NCI-H1092 treated with DMSO at 0.1 percent for 48 hours (cell line): ENCODE measurements at regions not wholly inside any gene's neighbourhood (a gene's known extent, or its start where the extent isn't known, plus 50 kb on each side); places are given as distances from the start of the nearest gene placed in this dataset.
"Not testable (repeated sequence)": the region's sequence is repeated elsewhere in the genome, so short reads cannot be mapped to it uniquely, and the experiment has no call there.

Experiments
- DNase-seq: peaks from one replicate; lab custom pipeline; 2025; lab: John Stamatoyannopoulos, UW

DNA sequence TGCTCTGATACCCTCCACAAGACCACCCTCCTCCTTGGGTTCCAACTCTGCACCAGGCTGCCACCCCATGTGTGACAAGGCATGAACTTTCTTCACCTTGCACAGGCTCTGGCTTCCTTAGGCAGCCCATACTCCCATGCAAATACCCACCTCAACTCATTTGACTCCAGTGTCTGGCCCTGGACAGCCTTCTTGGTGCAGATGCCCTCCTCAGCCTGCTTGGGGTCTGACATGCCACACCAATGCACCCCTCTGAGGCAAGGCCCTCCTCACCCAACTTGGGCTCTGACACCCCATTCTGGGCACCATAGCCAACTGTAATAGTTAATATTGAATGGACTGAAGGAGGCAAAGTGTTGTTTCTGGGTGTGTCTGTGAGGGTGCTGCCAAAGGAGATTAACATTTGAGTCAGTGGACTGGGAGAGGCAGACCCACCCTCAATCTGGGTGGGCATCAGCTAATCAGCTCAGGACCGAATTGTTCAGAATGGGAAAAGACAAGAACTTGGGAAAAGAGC, 115.0 kb upstream of the EPB41L4A start:
- no peak for DNase-seq

DNA sequence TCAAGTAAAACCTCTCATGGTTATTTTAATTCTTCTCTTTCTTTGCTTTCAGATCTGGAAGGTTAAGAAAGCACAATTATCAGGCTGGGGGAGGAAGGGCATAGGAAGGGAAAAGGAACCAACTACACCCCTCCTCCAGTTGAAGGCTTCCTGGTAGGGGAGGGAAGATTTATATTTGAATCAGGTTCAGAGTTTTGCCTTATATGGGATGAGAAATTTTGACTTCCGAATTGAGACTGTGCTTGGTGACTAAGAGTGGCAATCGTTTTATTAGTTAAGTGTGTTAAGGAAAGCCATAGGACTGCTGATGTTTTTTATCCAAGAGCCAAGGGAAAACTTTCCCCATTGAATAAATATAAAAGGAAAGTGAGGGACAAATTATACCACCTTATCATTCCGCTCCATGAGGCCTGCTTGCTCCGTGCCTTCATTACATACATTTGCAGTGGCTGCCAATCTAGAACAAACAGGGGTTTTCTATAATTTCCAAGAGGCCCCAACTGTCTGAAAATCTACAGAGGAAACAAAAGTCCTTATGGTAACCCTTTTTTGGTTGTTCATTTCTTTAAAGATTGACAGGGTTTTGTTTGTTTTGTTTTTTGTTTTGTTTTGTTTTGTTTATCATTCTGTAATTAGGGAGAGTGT, 115.7 kb upstream of the EPB41L4A start:
- DNase-seq = no peak

DNA sequence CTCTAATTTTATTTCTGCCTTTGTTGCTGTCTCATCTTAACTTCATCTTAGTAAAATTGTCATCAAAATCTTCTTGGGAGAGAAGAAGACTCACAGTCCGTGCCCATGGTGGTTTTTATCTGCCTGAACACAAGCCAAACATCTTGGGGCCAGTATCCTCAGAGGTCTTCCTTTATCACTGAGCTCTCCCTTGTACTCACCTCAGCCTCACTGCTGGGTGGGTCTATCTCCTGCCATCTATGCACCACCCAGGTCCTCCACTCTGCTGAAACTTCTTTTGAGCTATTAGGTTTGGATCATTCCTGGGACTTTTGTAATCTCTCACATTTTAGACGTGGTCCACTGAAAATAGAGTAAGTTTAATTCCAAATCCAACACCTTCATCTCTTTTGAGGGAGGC, 116.3 kb upstream of the EPB41L4A start:
- no peak for DNase-seq

GRCh38 chr5:112544558-112544957, 125.5 kb upstream of the EPB41L4A start:
- DNase-seq = not testable (repeated sequence)

DNA sequence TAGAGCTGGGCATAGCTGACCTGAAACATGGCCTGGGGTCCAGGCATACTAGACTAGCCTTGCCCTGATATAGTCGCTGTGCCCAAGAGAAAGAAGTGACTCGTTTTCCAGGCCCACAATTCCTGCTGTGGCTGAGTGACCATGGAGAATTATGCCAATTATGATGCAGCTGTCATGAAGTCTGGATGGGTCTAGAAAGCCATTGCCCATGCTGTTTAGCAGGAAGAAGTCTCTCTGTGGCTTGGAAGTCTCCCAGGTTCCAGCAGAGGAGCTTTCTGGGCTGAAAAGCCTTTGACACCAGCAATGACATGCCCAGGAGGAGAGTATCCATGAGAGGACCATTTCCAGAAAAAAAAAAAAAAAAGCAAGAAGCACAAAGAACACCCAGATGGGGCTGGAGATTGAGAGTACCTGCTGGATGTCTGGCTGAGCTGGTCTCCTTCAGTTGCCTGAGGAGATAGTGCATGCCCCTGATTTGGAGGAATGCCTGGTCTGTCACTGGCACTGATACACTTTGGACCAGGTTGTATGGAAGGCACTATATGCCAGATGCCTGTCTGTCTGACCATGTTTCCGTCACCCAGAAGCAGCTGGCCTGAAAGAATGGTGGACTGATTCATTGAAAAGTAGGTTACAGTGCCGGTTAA, 128.0 kb upstream of the EPB41L4A start:
- DNase-seq = no peak

DNA sequence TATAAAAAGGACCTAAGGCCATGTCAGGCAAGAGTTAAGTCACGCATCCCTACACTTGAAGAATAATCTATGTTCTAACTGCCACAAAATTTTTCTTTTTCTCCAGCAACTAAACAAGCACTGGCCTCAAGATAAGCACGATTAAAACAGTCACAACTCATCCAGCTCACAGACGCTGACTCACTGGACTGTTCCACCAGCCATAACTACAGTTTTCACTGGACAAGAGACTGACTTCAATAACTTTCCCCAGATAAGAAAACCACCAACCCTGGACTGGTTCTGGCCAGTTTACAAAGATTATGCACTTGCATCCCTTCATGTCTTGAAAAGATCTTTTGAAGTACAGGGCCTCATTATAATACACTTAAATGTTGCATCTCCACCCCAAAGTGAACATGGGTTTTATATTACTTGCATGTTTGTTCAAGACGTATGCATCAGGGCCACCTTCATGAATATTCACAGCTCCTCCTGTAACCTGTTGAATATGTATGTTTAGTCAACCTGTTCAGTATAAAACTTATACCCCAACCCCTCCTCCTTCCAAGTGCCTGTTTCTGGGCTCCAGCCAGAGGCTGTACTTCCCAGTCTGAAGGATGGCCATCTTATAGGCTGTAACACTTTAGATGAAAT, 129.3 kb upstream of the EPB41L4A start:
- no peak for DNase-seq

GRCh38 chr5:112549127-112549526, 130.1 kb upstream of the EPB41L4A start:
- no peak for DNase-seq

DNA sequence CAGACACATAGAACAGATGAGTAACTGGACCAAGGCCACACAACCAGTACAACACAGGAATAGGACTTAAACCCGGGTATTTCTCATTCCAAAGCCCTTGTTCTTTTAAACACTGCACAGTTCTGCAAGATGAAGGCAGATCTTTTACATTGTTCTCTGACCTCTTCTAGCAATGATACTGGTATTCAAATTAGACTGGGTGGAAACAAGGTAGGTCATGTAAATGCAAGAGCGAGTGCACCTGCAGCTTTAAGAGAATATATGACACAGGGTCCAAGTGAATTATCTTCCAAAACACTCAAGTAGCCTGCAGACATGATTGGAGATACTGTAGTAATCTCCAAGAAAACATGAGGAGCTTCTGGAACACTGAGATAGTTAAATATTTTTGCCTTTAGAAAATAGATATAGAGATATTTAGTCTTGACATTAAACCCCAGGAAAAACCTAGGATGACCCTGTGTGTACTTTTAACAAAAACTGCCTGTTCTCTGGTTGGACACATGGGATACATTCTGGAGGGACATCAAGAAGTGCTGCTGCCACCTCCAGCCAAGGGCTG, 130.6 kb upstream of the EPB41L4A start:
- no peak for DNase-seq

DNA sequence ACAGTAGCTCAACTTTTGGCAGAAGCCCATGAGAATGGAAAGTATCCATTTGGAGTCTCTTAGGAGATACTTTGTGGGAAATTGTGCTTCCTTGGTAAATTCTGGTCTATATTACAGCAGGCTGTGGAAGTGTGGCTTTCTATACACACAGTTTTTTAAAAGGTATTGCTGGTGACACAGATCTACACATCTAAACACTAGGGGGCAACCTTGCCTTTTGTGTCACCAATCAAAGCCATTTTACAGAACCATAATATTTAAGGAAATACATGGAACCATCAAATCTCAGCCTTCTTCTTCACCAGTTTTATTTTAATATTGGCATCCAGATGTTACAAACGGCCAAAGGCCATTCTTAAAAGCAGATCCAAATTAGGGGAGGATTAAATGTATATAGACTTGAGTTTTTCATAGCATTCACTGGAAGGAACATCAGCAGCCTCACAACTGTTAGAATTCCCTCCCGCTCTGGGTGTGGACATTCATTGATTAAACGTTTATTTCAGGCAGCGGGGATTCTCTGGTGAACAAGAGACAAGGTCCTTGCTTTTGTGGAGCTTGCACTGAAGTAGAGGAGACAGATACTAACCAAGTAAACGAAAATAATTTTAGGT, 132.4 kb upstream of the EPB41L4A start:
- peak; percentile 50 for DNase-seq

GRCh38 chr5:112552216-112552615, 133.1 kb upstream of the EPB41L4A start:
- DNase-seq = no peak

DNA sequence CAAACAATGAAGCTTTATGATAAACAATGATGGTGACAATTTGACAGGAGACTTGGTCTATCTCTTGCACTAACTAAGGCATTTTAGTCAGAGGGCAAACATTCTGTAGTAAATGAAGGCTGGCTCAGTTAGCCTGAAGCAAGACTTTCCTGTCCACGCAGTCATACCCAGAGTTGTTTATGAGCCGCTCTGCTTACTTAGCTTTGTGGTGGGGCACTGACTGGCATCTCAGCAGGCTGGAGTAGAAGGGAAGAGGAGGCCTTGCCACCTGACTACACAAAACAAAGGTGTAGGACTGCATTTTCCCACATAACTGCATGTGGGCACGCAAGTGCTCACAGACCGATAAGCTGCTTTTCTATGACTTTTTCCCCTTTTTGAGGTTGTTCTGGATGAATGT, 133.7 kb upstream of the EPB41L4A start:
- no peak for DNase-seq

DNA sequence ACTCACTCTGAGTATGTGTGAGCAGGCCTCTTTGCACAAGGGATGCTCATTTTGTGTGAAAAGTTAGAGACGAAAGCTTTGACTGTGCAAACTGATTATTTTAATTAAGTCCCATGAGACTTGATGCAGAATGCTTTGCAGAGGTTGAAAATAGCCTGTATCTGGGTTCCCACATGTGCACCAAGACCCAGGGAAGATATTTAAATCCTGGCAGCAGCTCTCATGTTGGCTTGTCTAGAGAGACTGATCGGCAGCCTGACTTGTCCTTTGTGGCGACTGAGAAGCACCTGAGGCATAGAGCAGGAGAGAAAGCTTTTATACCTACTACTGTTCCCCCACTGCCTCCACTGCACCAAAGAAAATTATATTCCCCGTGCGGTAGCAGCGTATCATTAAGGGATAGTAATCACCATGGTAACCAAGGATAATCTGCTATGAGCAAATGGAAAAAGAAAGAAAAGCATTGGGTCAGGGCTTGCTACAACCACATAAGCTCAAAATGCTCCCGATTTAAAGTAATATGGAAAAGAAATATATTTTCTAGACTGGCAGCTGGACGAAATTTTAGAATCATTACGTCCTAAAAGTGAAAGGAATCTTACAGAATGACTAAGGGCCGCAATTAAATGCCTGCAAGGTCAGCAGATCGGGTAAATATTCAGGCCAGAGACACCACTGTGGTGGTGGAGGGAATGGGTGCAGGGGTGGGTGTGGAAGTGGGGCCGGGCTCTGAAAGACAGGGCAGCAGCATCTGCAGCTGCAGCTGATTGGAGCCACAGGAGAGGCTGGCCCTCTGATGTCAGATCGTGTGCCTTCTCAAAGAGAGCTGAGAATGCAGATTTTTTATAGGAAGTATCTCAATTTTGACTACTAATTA, 135.3 kb upstream of the EPB41L4A start:
- DNase-seq = no peak

DNA sequence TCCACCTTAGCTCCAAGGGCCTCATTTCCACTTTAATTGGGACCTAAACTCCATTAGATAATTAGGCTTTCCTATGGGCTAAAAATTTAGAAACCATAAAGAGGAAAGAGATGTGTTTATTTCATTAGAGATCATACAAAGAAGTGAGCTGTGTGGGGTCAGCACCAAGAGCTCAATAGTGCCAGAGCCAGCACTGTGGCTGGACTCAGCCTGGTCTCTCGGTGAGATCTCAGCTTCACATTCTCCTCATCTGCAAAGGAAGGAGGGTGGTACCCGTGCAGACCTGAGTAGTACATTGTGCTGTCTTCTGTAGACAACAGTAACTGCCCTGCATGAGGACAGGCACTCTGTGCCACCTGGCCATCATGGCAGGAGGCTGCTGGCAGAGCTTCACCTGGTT, 136.1 kb upstream of the EPB41L4A start:
- no peak for DNase-seq

- DNase-seq = no peak
These were observed 136.6 kb upstream of the EPB41L4A start for GRCh38 chr5:112555691-112556090.

- not testable (repeated sequence) for DNase-seq
These were observed 140.4 kb upstream of the EPB41L4A start for GRCh38 chr5:112559501-112559900.

DNA sequence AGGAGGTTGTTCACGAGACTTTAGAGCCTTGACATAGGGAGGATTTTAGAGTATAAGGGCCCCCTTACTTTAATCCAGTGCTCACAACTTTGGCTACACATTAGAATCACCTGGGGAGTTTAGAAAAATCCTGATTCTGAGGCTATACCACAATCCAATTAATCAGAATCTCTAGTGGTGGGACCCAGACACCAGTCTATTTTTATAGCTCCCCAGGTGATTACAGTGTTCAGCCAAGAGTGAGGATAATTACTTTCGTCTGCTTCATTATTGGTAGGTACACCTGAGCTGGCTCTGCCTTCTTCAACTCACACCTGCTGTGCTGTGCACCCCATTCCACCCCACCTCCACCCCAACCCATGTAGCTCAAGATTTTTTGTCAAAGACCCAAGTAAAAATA, 141.3 kb upstream of the EPB41L4A start:
- DNase-seq = no peak

DNA sequence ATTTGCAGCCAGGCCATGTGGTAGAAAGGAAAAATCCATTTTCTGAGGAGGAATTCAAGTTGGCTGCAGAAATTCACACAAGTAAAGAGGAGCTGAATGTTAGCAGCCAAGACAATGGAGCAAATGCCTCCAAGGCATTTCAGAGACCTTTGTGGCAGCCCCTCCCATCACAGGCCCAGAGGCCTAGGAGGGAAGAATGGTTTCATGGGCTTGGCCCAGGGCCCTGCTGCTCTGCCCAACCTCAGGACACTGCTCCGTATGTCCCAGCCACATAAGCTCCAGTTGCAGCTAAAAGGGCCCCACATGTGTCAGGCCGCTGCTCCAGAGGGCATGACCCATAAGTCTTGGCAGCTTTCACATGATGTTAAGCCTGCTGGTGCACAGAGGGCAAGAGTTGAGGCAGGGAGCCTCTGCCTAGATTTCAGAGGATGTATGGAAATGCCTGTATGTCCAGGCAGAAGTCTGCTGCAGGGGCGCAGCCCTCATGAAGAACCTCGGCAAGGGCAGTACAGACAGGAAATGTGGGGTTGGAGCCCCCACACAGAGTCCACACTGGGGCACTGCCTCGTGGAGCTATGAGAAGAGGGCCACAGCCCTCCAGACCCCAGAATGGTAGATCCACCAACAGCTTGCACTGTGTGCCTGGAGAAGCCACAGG, 144.2 kb upstream of the EPB41L4A start:
- DNase-seq = no peak

- no peak for DNase-seq
These were observed 147.2 kb upstream of the EPB41L4A start for GRCh38 chr5:112566251-112566650.

GRCh38 chr5:112569596-112569995, 150.5 kb upstream of the EPB41L4A start:
- no peak for DNase-seq

DNA sequence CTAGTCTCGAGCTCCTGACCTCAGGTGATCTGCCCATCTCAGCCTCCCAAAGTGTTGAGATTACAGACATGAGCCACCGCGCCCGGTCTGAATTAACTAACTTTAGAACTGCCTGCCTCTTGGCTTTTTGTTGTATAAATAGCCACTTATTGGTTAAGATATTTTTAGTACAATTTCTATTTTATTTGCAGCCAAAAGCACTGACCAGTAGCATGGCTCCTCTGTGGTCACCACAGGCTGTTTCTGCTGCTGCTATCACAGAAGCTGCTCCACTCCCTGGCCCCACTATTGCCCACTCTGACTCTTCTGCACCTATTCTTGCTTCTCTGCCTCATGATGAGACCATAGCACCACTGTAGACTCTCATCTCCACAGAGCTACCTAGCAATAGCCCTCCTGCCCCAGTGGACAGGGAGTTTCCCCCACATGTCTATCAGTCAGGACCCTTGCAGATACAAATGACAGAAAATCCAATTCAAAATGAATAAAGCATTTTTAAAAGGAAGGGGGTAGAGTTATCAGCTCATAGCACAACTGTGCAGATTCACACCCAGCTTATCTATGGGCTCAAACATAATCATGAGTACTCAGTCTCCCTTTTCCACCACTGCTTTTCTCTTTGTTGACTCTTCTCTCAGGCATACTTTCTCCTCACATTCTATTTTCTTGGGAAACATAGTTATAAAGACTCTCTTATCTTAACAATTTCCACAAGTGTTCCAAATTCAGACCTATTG, 151.8 kb upstream of the EPB41L4A start:
- DNase-seq = no peak
